PFSK-1 (cell line): ENCODE measurements at regions not wholly inside any gene's neighbourhood (a gene's known extent, or its start where the extent isn't known, plus 50 kb on each side); places are given as distances from the start of the nearest gene placed in this dataset.

ENCODE experiments used
- FOXP2 ChIP-seq: optimal IDR thresholded peaks from 2 replicates; pipeline ENCODE3; 2011; ENCODE audit warnings: borderline replicate concordance, control low read depth, inconsistent platforms; ENCODE audit not compliant: insufficient read depth; ENCODE audit errors: extremely low read length, extremely low read depth
- POLR2AphosphoS5 ChIP-seq: IDR thresholded peaks from 2 replicates; pipeline ENCODE4 v1.6.1; 2012; ENCODE audit warnings: low read depth, mild to moderate bottlenecking, control low read depth, low read length, moderate library complexity
- REST ChIP-seq, 2 experiments: IDR thresholded peaks; 2 replicates each; pipeline versions ENCODE4 v1.6.1 to v1.8.0; 2011 to 2012; ENCODE audit warnings: low read depth in 2 of 2, low read length in 2 of 2, control low read depth in 1 of 2, inconsistent platforms in 1 of 2, mild to moderate bottlenecking in 1 of 2, moderate library complexity in 1 of 2; ENCODE audit not compliant: insufficient read depth in 1 of 2
- SIN3A ChIP-seq: IDR thresholded peaks from 2 replicates; pipeline ENCODE4 v1.6.1; 2012; ENCODE audit warnings: mild to moderate bottlenecking, low read length, moderate library complexity, borderline replicate concordance; ENCODE audit not compliant: insufficient read depth
- TAF1 ChIP-seq: IDR thresholded peaks from 2 replicates; pipeline ENCODE4 v1.6.1; 2012; ENCODE audit warnings: low read length, control low read depth, borderline replicate concordance; ENCODE audit not compliant: insufficient read depth

- no peak for TF ChIP-seq TAF1
- TF ChIP-seq FOXP2 = no peak
- no peak for TF ChIP-seq SIN3A
- TF ChIP-seq POLR2AphosphoS5 = no peak
- TF ChIP-seq REST (IDR thresholded peaks at IDR 0.05; ENCODE audit: insufficient read depth in 1 of 2, low read depth in 2 of 2, low read length in 2 of 2) = no peak
Measured at GRCh38 chr1:222462601-222463000, 85.3 kb downstream of the HHIPL2 start.

- no peak for TF ChIP-seq REST (IDR thresholded peaks at IDR 0.05; ENCODE audit: insufficient read depth in 1 of 2, low read depth in 2 of 2, low read length in 2 of 2)
- no peak for TF ChIP-seq FOXP2
- TF ChIP-seq SIN3A = no peak
- TF ChIP-seq TAF1 = no peak
Measured at GRCh38 chr1:222461941-222462340, 86.0 kb downstream of the HHIPL2 start.

DNA sequence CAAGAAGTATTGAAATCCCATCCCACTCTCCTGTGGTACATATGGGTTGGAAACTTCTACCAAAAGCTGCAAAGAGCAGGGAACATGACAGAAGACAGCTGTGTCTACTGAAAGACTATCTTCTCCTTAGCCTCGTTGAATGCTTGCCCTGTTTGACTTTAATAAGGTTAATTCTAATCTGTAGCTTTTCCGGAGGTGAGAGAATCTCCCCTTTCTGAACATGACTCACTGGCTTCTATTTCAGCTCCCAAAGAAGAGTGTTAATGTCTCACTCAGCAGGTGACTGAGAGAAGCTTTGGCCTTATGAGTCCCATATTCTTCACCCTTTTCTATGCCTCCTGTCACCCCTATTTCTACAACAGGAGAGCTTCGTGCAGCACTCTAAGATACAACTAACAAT lies 88.3 kb downstream of the HHIPL2 start:
- TF ChIP-seq SIN3A (no peak), REST (IDR thresholded peaks at IDR 0.05; ENCODE audit: insufficient read depth in 1 of 2, low read depth in 2 of 2, low read length in 2 of 2) (no peak), FOXP2 (no peak), TAF1 (no peak), POLR2AphosphoS5 (no peak)

DNA sequence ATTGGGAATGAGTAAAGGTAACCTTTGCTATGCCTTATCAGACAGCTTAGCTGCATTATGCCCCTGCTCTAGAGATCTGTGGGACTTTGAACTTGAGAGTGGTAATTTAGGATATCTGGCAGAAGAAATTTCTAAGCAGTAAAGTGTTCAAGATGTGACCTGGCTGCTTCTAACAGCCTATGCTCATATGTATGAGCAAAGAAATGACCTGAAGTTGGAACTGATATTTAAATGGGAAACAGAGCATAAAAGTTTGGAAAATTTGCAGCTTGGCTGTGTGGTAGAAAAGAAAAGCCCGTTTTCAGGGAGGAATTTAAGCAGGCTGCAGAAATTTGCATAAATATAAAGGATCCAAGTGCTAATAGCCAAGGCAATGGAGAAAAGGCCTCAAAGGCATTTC lies 90.4 kb downstream of the HHIPL2 start:
- TF ChIP-seq SIN3A = no peak
- TF ChIP-seq FOXP2 = no peak
- TF ChIP-seq REST (IDR thresholded peaks at IDR 0.05; ENCODE audit: insufficient read depth in 1 of 2, low read depth in 2 of 2, low read length in 2 of 2) = no peak
- TF ChIP-seq POLR2AphosphoS5 = no peak
- TF ChIP-seq TAF1 = no peak

- TF ChIP-seq TAF1 (no peak), SIN3A (no peak), REST (IDR thresholded peaks at IDR 0.05; ENCODE audit: insufficient read depth in 1 of 2, low read depth in 2 of 2, low read length in 2 of 2) (no peak), FOXP2 (no peak), POLR2AphosphoS5 (no peak)
Measured at GRCh38 chr1:222457084-222457483, 90.8 kb downstream of the HHIPL2 start.
